ENCODE measurements at regions not wholly inside any gene's neighbourhood (a gene's known extent, or its start where the extent isn't known, plus 50 kb on each side); places are given as distances from the start of the nearest gene placed in this dataset.
A peak's percentile ranks its signal among the peaks of the same experiment; 100 is the strongest.
"Not testable (repeated sequence)": the region's sequence is repeated elsewhere in the genome, so short reads cannot be mapped to it uniquely, and the experiment has no call there.

DNA sequence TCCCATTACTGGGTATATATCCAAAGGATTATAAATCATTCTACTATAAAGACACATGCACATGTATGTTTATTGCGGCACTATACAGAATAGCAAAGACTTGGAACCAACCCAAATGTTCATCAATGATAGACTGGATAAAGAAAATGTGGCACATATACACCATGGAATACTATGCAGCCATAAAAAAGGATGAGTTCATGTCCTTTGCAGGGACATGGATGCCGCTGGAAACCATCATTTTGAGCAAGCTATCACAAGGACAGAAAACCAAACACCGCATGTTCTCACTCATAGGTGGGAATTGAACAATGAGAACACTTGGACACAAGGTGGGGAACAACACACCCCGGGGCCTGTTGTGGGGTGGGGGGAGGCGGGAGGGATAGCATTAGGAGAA is 57.0 kb upstream of the NEUROD1 start:
- DNase-seq, result not testable (repeated sequence)

DNA sequence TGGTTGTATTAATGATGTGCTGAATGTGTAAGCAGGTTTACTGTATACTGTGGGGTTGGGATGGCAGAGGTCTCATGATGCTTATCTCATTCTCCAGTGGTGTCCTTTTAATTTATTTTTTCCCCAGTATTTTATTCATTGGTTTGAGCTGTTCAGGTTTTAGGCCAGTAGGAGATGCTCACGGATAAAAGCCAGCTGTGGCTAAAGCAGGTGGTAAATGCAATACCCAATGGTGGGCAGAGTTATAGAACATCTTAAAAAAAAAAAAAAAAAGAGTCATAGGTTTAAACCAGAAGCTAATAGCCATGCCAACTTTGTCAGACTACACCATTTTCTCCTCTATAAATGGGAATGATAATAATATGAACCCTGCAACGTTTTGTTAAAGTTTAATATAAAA is 57.8 kb upstream of the NEUROD1 start:
- peak in 1 of 5 experiments; percentile 32 for DNase-seq

DNA sequence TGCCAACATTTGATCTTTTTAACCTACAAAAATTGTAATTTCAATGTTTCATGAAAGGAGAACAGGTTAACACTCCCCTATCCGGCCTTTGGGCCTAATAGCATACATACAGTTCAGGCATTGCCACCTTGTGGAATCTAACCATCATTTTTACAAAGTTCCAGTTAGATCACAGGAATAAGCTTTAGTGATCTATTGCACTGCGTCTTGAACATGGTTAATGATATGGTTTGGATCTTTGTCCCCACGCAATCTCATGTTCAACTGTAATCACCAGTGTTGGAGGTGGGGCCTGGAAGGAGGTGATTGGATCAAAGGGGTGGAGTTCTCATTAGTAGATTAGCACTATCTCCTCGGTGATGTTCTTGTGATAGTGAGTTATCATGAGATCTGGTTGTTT is 58.2 kb upstream of the NEUROD1 start:
- no peak for DNase-seq

DNA sequence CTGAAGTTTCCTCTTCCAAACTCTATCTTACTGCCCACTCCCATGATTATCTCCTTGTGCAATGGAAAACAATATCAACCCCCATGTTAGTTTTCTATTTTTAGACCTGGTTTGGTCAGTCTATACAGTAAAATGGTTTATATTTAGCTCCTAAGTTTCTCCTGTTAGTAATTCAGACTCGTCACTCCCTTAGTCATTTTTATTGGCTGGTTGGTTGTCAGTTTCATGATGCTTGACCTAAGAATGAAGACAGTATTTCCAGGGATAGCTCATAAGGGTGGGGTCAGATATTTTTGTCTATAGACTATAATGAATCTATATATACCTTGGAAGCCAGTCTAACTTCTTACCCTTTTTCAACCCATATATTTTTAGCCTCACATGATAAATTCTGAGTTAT is 61.4 kb upstream of the NEUROD1 start:
- DNase-seq, result no peak

DNA sequence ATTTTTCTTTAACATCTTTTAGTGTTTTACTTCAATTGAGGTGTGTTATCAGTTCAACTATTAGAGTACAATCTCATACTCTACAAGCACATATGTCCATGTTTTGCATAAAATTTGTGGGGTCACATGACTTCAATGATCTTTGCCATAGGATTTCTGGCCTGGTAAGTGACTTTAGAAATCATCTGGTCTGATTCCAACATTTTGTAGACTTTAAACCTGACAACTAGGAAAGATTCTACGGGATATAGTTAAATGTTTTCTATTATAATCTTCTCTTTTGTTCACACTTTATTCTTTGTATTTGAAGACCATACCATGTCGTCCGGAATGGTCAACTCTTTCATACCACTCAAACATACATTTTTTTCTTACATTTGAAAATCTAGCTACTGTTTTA is 62.0 kb upstream of the NEUROD1 start:
- no peak for DNase-seq

DNA sequence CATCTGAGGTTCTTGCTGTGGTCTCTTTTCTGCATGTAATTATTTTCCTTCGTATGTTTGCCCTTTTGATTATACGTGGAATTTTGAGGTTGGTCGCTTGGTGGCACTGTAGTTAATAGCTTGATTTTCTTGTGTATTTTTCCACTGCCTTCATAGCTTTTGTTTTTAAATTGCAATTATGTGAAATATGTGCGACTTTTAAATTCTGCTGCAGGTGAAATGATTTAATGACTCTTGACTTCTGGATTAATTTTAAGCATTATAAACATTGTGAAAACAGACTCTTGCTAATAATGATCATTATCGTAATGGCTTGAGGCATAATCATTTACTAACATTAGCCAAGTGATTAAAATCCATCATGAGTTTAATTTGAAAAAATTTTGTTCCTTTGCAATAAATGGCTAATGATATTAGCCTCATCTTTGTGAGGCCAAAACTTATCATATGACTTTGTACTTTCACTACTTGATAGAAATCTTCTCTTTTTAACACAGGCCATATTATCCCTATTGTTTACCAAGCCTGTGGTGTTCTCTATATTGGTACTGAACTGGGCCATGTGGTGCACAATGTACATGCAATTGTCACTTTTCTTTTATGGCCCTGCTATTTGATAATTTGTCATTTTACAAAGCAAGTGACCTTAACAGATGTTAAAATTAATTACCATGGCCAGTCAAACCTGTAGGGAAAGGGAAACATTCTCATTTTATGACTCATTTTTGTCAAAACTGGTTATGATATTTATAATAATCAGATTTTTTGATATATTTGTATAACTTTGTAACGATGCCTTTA is 62.8 kb upstream of the NEUROD1 start:
- DNase-seq, result peak in 1 of 5 experiments; percentile 68

DNA sequence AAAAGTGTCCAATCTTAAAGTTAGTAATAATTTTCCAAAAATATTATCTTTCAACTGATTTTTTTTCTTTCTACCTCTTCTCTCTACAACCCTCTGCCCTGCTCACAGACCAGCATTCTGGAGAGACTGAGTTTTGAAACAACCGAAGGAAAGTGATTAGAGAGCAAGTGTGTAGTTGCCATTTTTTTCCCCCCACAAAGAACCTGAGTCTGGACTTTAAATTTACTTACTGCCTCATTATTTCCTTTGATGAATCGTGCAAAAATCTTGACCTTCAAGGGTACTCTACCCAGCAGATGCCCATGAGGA is 63.4 kb upstream of the NEUROD1 start:
- no peak for DNase-seq

DNA sequence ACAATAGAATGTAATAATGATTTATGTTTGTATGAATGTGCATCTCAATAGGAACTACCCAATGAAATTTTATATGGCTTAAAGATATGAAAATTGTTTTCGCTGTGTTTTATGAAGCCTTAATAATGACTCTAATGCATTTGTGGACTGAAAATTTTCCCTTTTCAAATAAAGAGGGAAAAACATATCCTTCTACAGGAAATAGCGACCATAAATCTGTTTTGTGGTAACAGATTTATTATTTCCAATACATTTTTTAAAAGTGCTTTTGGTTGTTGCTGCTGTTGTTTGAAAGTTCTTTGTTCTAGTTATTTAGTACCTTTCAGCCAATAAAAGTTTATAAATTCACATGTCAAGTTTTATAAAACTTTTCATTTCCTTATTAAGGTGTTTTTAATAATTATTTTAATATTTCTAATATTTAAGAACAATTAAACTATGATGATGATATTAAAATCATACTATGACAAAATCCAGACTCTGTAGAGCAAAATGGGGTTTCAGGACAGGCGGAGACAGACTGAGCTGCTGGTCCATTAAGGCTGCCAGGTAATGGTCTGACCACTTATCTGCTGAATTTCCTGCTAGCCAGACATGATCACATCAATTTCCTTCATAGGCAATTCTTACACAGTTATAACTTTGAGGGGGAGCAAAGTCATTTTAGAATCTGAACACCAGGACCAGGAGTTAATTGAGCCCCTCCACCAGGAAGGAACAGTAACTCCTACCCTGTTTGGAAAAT is 65.7 kb upstream of the NEUROD1 start:
- DNase-seq, result no peak

DNA sequence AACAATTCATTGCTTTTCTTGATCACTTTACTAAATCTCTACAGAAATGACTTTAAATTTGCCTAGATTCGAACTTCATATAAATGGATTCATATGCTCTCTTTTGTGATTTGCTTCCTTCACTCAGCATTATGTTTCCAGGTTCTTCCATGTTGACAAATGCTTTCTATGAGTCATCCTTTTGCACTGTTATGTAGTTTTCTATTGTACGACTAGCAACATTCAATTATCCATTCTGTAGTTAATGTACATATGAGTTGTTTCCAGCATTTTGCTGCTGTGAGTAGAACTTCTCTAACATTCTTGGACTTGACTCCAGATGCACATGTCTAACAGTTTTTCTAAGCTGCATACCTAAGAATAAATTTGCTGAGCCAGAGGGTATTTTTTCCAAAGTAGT is 66.5 kb upstream of the NEUROD1 start:
- DNase-seq, result no peak

DNA sequence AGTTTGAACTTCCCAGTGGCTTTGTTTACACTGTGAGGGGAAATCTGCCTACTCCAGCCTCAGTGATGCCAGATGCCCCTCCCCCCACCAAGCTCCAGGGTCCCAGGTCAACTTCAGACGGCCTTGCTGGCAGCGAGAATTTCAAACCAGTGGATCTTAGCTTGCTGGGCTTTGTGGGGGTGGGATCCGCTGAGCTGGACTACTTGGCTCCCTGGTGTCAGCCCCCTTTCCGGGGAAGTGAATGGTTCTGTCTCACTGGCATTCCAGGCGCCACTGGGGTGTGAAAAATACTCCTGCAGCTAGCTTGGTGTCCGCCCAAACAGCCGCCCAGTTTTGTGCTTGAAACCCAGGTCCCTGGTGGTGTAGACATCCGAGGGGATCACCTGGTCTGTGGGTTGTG is 70.0 kb upstream of the NEUROD1 start:
- DNase-seq, result no peak

DNA sequence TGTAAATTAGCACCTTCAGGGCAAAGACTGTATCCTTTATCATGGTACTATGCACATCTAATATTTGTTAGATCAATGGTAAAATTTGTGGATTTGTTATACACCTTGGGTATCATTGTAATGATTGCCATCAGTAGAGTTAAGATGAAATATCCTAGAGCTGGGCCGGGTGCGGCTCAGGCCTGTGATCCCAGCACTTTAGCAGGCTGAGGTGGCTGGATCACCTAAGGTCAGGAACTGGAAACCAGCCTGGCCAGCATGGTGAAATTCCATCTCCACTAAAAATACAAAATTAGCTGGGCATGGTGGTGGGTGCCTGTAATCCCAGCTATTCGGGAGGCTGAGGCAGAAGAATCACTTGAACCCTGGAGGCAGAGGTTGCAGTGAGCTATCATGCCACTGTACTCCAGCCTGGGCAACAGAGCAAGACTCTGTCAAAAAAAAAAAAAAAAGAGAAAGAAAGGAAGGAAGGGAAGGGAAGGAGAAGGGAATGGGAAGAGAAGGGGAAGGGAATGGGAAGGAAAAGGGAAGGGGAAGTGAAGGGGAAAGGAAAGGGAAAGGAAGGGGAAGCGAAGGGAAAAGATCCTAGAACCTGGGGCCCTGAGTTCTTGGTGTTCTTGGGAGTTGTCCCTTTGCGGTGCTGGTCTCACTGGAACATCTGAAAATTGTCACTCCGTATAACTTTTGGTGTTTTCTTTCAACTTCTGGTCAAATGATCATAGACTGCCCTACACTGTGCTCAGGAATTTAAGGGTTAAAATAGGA is 71.1 kb upstream of the NEUROD1 start:
- DNase-seq, result no peak

DNA sequence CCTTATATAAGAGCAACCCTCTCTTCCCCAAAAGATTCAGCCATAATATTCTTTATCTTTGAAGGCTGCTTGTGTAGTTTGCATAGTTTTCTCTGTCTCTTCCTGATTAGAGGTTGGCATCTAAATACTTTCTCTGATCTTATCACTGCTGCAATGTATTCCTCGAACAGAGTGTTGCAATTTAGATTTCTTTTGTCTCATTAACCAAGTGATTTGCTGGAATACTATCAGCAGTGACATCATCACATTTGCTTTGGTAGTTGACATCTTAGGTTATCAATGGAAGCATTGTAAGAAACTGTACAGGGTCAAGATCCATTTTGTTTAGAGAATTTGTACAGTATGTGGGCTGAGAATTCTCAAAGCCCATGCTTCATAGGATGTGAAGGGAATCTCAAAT is 72.0 kb upstream of the NEUROD1 start:
- DNase-seq, result no peak

DNA sequence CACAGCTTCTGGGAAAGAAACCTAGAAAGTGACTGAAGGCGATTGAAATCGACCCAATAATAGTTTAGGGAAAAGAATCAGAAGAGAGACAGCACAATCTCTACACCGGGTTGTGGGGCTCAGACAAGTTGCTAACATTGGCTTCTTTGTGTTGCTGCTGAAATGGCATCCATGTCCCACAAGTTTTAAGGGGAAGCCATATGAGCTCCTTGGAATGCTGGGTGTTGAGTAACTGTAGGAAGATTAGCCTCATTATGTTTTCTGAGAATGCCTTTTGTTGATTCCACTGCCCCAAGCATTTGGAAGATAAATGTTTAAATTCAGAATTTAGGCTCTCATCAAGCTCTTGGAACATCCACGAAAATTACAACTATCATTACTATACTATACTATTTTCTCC is 73.4 kb upstream of the NEUROD1 start:
- DNase-seq, result no peak

DNA sequence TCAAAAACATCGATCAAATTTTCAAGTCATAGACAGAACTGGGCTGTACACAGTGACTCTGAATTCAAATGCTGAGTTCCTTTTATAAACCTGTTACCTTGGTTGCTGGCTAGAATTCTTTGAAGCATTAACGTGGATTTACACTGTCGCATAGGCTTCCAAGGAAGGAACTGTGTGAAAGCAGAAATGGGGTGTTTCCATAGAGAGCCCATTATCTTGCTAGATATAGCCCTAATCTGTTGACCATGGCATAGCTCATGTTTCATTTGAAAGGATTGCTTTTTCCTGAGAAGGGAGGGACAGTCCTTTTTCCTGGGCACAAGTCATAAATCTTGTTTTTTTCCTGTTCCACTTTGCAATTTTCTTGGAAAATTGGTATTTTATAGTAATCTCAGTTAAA is 73.8 kb upstream of the NEUROD1 start:
- DNase-seq, result no peak

DNA sequence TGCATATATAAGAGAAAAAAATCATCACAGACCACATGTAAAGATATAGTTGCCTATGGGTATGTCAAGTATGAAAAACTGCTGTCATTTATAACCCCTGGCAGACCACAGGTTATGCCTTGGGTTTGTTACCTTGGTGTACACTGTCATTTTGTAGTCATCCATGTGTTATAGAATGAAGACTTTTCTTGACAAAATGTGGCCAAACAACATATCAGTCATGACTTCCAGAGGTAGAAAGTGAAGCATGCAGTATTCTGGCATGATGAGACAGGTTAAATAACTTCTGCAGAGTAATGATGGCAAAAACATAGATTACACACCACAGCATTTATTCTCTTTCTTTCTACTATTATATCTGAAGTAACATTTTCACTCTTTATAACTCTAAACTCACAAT is 74.9 kb upstream of the NEUROD1 start:
- DNase-seq, result no peak

DNA sequence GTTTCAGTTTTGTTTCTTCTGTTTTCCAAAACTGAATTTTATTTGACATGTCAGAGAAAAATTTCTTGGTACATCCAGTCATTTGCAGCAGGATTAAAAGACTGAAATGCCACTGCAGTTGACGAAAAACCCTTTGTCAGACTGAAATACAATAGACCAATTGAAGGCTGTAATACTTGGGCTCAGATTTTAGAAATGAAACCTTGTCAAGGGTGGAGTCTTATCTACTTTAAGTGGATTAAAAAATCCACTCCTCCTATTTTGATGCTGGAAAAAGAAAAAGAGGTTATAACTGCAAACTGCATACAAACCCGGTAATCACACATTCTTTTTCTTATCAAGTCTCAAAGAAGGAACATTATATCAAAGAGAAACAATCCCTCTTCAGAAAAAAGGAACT is 80.2 kb upstream of the NEUROD1 start:
- DNase-seq, result no peak

DNA sequence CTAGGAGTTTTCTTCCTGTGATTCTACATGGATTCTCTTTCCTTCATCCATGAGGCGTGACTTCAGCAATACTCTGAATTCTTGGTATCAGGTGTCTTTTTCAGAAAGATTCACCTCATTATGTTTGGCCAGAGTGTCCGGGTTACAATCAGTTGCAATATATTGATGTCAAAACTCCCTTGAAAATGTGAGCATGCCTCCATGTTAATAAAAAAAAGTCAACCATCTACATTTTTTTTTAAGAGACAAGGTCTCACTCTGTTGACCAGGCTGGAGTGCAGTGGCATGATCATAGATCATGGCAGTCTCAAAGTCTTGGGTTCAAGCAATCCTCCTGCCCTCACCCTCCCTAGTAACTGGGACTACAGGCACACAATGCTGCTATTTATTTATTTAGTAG is 80.9 kb upstream of the NEUROD1 start:
- no peak for DNase-seq

DNA sequence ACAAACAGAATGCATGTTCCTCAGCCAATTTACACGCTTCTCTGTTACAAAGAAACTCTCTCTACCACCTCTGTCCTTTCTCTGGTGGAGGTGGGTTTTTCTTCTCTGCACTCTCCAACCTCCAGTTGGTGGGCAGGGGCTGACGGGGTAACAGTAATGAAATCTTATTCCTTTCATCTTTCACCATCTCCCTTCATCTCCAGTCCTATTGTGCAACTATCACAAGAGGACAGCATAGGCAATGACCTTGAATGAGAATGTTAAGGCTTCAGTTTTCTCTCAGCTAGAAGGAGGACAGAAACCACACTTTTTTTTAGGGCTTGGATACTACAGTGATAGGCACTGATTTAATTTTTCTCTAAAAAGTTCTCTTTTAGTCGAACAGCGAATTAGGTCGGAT is 81.7 kb upstream of the NEUROD1 start:
- no peak for DNase-seq

DNA sequence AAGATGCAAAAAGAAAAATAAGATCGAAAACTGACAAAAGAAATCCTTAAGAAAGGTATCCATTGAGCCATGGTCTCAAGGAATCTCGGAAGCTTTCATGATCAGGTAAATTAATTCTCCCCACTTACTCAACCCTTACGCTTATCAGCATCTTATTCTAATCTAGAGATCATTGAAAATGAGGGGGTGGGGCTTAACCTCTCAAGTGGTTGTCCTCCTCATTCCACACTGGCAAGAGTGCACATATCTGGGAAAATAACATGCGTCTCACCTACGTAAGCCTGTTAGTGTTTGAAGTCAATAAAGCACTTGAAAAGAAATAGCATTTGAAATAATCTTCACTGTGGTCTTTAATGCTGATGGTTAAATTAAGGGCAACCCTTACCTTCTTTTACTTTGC is 82.5 kb upstream of the NEUROD1 start:
- DNase-seq, result no peak

DNA sequence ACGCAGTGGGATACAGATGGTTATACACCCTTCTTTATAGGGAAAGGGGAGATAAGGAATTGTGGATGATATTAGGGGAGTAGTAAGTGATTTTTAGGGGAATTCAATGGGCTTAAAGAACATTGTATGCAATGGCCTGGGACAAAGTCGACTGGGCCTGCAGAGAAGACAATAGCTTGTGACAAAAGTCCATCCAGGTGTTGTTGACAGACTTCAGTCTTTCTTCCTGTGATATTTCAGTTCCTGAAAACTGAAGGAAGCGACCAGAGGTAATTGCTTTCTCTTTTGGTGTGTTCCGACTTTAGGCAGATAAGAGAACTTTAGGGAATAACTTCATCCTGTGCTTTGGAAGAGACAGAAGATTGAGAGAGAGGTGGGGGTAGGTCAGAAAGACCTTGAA is 83.1 kb upstream of the NEUROD1 start:
- DNase-seq, result no peak

DNA sequence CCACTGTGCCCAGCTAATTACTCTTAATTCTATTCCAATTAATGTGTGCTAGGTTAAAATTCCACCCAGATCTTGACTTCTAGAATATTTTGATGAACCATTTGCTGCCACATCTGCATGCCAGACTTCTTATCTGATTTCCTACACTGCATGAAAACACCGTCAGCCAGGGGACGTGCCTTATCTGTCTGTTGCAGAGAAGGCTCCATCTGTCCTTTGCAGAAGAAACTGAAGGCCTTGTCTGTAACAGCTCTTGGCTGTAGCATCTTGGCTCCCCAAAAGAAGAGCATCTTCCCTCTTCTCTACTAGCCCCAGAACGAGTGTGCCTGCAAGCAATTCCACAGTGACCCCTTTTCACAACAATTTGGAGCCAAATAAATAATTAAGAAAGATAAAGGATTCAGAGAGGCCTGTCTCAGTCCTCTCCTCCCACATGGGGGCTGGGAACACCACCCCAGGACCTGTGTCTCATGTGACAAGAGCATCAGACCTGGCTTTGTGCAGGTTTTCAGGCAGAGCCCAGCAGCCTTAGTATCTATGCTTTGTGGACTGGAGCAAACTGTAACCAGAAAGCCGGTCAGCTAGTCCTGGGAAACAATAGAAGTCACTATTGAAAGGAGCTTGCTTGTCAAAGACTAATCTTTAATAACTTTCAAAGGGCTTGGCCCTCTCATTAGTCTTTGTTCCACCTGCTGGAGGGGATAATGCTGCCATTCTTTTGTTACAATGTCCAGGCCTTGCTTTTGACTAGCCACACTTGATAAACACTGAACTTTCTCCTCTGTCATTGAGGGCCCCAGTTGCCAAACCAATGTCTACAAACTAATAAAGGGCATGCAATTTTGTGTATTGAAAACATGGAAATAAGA is 84.0 kb upstream of the NEUROD1 start:
- peak in 1 of 5 experiments; percentile 69 for DNase-seq

DNA sequence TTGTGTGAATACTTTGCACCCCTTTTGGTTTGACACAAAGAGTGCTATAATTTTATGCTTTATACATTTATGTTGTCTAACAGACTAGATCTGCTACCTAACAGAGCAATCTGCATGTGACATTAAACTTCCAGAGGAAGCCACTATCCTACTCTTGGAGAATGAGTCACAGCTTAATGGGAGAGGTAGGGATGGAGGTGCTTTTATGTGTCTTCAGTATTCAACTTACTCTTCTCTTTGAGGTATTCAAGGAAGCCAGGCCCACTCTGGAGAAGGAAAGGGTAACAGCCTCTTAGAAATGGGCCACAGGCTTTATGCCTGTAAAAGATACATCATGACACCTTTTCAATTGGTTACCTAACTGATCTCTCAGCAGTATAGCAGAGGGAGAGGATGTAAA is 85.8 kb upstream of the NEUROD1 start:
- no peak for DNase-seq

DNA sequence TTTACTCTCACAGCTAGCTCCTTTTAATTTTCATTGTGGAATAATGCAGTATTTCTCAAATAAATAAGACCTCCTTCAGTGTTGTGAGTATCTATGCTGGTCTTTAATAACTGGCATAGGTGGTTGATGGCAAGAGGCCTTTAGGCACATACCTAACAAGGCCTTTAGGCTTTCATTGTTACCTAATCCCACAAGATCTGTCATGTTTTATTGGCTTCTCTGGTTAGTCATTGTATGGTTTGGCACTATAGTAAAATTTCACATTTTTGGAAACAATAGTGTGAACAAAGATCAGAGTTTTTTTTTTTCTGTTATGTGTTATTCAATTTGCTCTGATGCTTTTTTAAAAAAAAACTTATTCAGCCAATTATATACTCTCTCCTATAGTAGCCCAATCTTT is 89.8 kb upstream of the NEUROD1 start:
- DNase-seq, result no peak
